ENCODE measurements at regions not wholly inside any gene's neighbourhood (a gene's known extent, or its start where the extent isn't known, plus 50 kb on each side); places are given as distances from the start of the nearest gene placed in this dataset.

GRCh38 chr14:22107753-22108152 lies 434.1 kb upstream of the OR4E1 start:
- Histone ChIP-seq H3K9me3 (ENCODE audit: insufficient read depth, low read depth) (no peaks in the 10 kb centered on the region), H3K4me3 (no peak overlapping the region), H3K4me1 (replicated peaks; ENCODE audit: insufficient read depth) (no peaks in the 10 kb centered on the region), H4K20me1 (ENCODE audit: insufficient read depth) (no peaks in the 10 kb centered on the region), H3K9me2 (ENCODE audit: insufficient read depth) (no peaks in the 10 kb centered on the region), H2AFZ (no peak overlapping the region), H3K27ac (no peak overlapping the region), H3F3A (ENCODE audit: insufficient read depth, low read depth) (no peaks in the 10 kb centered on the region), H3K4me2 (no peak overlapping the region), H3K36me3 (ENCODE audit: low read depth) (no peaks in the 10 kb centered on the region), H3K27me3 (ENCODE audit: insufficient read depth, low read depth) (no peaks in the 10 kb centered on the region), H3K79me2 (ENCODE audit: low read depth) (no peaks in the 10 kb centered on the region)
- ChIA-PET POLR2A (ENCODE audit: unreplicated experiment) (no interaction called here), CTCF (no interaction called here)
- no TSS peak for BruUV-seq (replicated peaks)
- intact Hi-C loops (cut with micrococcal nuclease; ENCODE audit: unreplicated experiment) = no loop called here
- TF ChIP-seq EZH2 (IDR thresholded peaks at IDR 0.05; ENCODE audit: low read depth) = no peak
- TF ChIP-seq CTCF (conservative IDR thresholded peaks at IDR 0.05) = no peak
- no peak for DNase-seq

DNA sequence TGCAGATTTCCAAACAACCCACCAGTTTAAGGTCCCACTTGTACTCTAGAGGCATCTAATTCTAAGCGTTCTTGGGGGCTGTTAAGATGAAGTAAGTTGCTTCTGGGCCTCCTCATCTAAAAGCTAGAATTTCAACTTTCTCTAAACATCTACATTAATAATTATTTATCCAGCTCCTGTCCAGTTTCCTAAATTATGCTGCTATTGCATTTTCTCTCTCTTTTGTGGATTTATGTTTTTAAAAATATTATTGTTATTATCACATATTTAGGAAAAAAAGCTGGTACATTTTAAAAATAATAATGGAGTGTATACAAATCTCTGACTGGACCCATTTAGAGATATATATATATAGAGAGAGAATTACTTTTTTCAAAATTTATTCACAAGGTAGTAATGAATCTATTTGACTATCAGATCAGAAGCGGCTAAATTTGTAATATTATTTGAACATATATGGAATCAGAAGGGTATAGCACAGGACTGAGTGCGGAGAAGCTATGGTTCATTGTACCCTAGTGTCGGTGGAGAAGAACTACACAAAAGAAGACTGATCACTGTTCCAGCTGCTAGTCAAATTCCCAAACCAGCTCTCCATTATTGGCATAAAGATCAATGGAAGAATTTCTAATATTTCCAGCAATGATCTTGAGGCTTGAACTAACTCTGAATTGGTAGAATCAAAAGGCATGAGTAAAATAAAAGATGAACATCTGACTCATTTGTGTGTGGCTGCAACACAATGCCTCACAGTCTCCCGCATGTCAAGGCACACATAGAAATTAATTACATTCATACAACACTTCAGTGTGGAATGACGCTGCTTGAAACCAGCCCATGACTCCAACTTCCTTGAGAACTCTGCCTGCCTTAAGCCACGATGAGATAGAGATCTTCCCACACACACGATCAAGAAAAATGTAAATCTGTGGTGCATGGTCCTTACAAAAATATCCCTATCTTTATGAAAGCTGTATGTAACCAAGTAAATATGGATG lies 433.4 kb upstream of the OR4E1 start:
- Histone ChIP-seq H3K4me3 (no peak overlapping the region), H4K20me1 (ENCODE audit: insufficient read depth) (no peaks in the 10 kb centered on the region), H3K36me3 (ENCODE audit: low read depth) (no peaks in the 10 kb centered on the region), H3K27me3 (ENCODE audit: insufficient read depth, low read depth) (no peaks in the 10 kb centered on the region), H3F3A (ENCODE audit: insufficient read depth, low read depth) (no peaks in the 10 kb centered on the region), H3K4me1 (replicated peaks; ENCODE audit: insufficient read depth) (no peaks in the 10 kb centered on the region), H2AFZ (no peak overlapping the region), H3K9me3 (ENCODE audit: insufficient read depth, low read depth) (no peaks in the 10 kb centered on the region), H3K79me2 (ENCODE audit: low read depth) (no peaks in the 10 kb centered on the region), H3K9me2 (ENCODE audit: insufficient read depth) (no peaks in the 10 kb centered on the region), H3K4me2 (no peak overlapping the region), H3K27ac (no peak overlapping the region)
- intact Hi-C loops (cut with micrococcal nuclease; ENCODE audit: unreplicated experiment) = no loop called here
- ChIA-PET POLR2A (ENCODE audit: unreplicated experiment) (no interaction called here), CTCF (no interaction called here)
- DNase-seq = no peak
- BruUV-seq (replicated peaks) = no TSS peak
- TF ChIP-seq EZH2 (IDR thresholded peaks at IDR 0.05; ENCODE audit: low read depth) (no peak), CTCF (conservative IDR thresholded peaks at IDR 0.05) (no peak)

DNA sequence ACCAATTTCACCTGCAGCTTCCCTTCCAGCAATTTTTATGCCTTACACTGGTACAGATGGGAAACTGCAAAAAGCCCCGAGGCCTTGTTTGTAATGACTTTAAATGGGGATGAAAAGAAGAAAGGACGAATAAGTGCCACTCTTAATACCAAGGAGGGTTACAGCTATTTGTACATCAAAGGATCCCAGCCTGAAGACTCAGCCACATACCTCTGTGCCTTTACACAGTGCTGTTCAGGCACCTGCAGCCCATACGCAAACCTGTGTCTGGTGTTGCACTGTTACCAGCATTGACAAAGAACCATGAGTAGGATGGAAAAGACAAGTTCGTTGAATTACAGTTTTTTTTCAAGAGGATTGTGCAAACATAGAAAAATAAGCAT lies 432.0 kb upstream of the OR4E1 start:
- intact Hi-C loops (cut with micrococcal nuclease; ENCODE audit: unreplicated experiment) = no loop called here
- Histone ChIP-seq H3F3A (ENCODE audit: insufficient read depth, low read depth) (no peaks in the 10 kb centered on the region), H3K27ac (no peak overlapping the region), H3K4me1 (replicated peaks; ENCODE audit: insufficient read depth) (no peaks in the 10 kb centered on the region), H3K79me2 (ENCODE audit: low read depth) (no peaks in the 10 kb centered on the region), H3K4me2 (no peak overlapping the region), H3K4me3 (no peak overlapping the region), H2AFZ (no peak overlapping the region), H4K20me1 (ENCODE audit: insufficient read depth) (no peaks in the 10 kb centered on the region), H3K9me3 (ENCODE audit: insufficient read depth, low read depth) (no peaks in the 10 kb centered on the region), H3K27me3 (ENCODE audit: insufficient read depth, low read depth) (no peaks in the 10 kb centered on the region), H3K36me3 (ENCODE audit: low read depth) (no peaks in the 10 kb centered on the region), H3K9me2 (ENCODE audit: insufficient read depth) (no peaks in the 10 kb centered on the region)
- DNase-seq = no peak
- POLR2A ChIA-PET (ENCODE audit: unreplicated experiment) = no interaction called here
- CTCF ChIA-PET = no interaction called here
- TF ChIP-seq CTCF (conservative IDR thresholded peaks at IDR 0.05) = no peak
- TF ChIP-seq EZH2 (IDR thresholded peaks at IDR 0.05; ENCODE audit: low read depth) = no peak
- no TSS peak for BruUV-seq (replicated peaks)

All from PC-9 (cell line).